ENCODE measurements at regions not wholly inside any gene's neighbourhood (a gene's known extent, or its start where the extent isn't known, plus 50 kb on each side); places are given as distances from the start of the nearest gene placed in this dataset.

GRCh38 chr1:222165629-222166028 lies 382.3 kb downstream of the HHIPL2 start (continued):
- TF ChIP-seq ESRRG (CRISPR knock-in tag; IDR thresholded peaks at IDR 0.05): no peak
- no peak for TF ChIP-seq ZNF8 (CRISPR knock-in tag; IDR thresholded peaks at IDR 0.05)
- no peak for TF ChIP-seq GLIS3 (CRISPR knock-in tag; IDR thresholded peaks at IDR 0.05)

GRCh38 chr1:222163895-222164294 lies 384.0 kb downstream of the HHIPL2 start:
- no peak for TF ChIP-seq CSRNP3 (CRISPR knock-in tag; IDR thresholded peaks at IDR 0.05)
- TF ChIP-seq POU6F1 (CRISPR knock-in tag; IDR thresholded peaks at IDR 0.05; ENCODE audit: borderline replicate concordance, low read depth): no peak
- no peak for TF ChIP-seq PATZ1 (CRISPR knock-in tag; IDR thresholded peaks at IDR 0.05; ENCODE audit: borderline replicate concordance)
- TF ChIP-seq ZC3H10 (CRISPR knock-in tag; IDR thresholded peaks at IDR 0.05): no peak
- TF ChIP-seq ZNF565 (CRISPR knock-in tag; conservative IDR thresholded peaks at IDR 0.05; ENCODE audit: low read depth): no peak
- TF ChIP-seq ZNF8 (CRISPR knock-in tag; IDR thresholded peaks at IDR 0.05): no peak
- TF ChIP-seq BACH2 (CRISPR knock-in tag; IDR thresholded peaks at IDR 0.05; ENCODE audit: borderline replicate concordance): no peak

GRCh38 chr1:222161676-222162075 lies 386.2 kb downstream of the HHIPL2 start:
- TF ChIP-seq CSDC2 (CRISPR knock-in tag; IDR thresholded peaks at IDR 0.05): no peak
- 0 out of 2 replicates have a peak, but pooled peaks have one; percentile 34 for TF ChIP-seq ZC3H10 (CRISPR knock-in tag; IDR thresholded peaks at IDR 0.05)
- no peak for ATAC-seq

More at GRCh38 chr1:222163895-222164294, 384.0 kb downstream of the HHIPL2 start:
- no peak for ATAC-seq

- ATAC-seq: no peak
- TF ChIP-seq ZC3H10 (CRISPR knock-in tag; IDR thresholded peaks at IDR 0.05) (no peak), PATZ1 (CRISPR knock-in tag; IDR thresholded peaks at IDR 0.05; ENCODE audit: borderline replicate concordance) (no peak), ZFP30 (CRISPR knock-in tag; IDR thresholded peaks at IDR 0.05) (no peak), ISL1 (CRISPR knock-in tag; IDR thresholded peaks at IDR 0.05) (no peak), CREB5 (CRISPR knock-in tag; IDR thresholded peaks at IDR 0.05; ENCODE audit: low read depth) (no peak), TCF4 (CRISPR knock-in tag; IDR thresholded peaks at IDR 0.05; ENCODE audit: borderline replicate concordance) (no peak), TSHZ2 (CRISPR knock-in tag; IDR thresholded peaks at IDR 0.05) (no peak), CSDC2 (CRISPR knock-in tag; IDR thresholded peaks at IDR 0.05) (no peak), CSRNP3 (CRISPR knock-in tag; IDR thresholded peaks at IDR 0.05) (no peak), ARNTL (CRISPR knock-in tag; IDR thresholded peaks at IDR 0.05; ENCODE audit: borderline replicate concordance, low read depth) (no peak), OSR1 (CRISPR knock-in tag; IDR thresholded peaks at IDR 0.05) (no peak), ZNF8 (CRISPR knock-in tag; IDR thresholded peaks at IDR 0.05) (no peak), TOX (CRISPR knock-in tag; IDR thresholded peaks at IDR 0.05; ENCODE audit: borderline replicate concordance) (no peak), ESRRG (CRISPR knock-in tag; IDR thresholded peaks at IDR 0.05) (no peak), ZNF70 (CRISPR knock-in tag; IDR thresholded peaks at IDR 0.05) (no peak), ZNF565 (CRISPR knock-in tag; conservative IDR thresholded peaks at IDR 0.05; ENCODE audit: low read depth) (no peak), ZFP3 (CRISPR knock-in tag; IDR thresholded peaks at IDR 0.05) (no peak), RARB (CRISPR knock-in tag; IDR thresholded peaks at IDR 0.05) (no peak), PPARA (CRISPR knock-in tag; IDR thresholded peaks at IDR 0.05; ENCODE audit: borderline replicate concordance) (no peak), SNAI2 (CRISPR knock-in tag; IDR thresholded peaks at IDR 0.05) (no peak)
These were observed 390.3 kb downstream of the HHIPL2 start for GRCh38 chr1:222157612-222158011.

Data from SK-N-SH treated with all-trans-retinoic acid at 6 μM for 48 hours (cell line).